NCI-H226 (cell line): ENCODE measurements at regions not wholly inside any gene's neighbourhood (a gene's known extent, or its start where the extent isn't known, plus 50 kb on each side); places are given as distances from the start of the nearest gene placed in this dataset.
A peak's percentile ranks its signal among the peaks of the same experiment; 100 is the strongest.
"Not testable (repeated sequence)": the region's sequence is repeated elsewhere in the genome, so short reads cannot be mapped to it uniquely, and the experiment has no call there.

Experiments used
- DNase-seq: peaks from one replicate; pipeline ENCODE4 v3.0.0-alpha.2; 2015

GRCh38 chr18:22044474-22045220 is 124.7 kb upstream of the GATA6 start:
- DNase-seq = no peak

- no peak for DNase-seq
Observed at GRCh38 chr18:22045221-22045918, 124.0 kb upstream of the GATA6 start.

- no peak for DNase-seq
Observed at GRCh38 chr18:22046473-22046872, 122.9 kb upstream of the GATA6 start.

GRCh38 chr18:22047485-22047884 is 121.9 kb upstream of the GATA6 start:
- DNase-seq = no peak

GRCh38 chr18:22048221-22048620 is 121.2 kb upstream of the GATA6 start:
- DNase-seq = no peak

- no peak for DNase-seq
Observed at GRCh38 chr18:22048932-22049615, 120.3 kb upstream of the GATA6 start.

GRCh38 chr18:22052405-22053105 is 116.8 kb upstream of the GATA6 start:
- no peak for DNase-seq

GRCh38 chr18:22055466-22056238 is 113.7 kb upstream of the GATA6 start:
- no peak for DNase-seq

GRCh38 chr18:22056950-22057349 is 112.4 kb upstream of the GATA6 start:
- DNase-seq = no peak

GRCh38 chr18:22057908-22058527 is 111.4 kb upstream of the GATA6 start:
- DNase-seq = no peak

- DNase-seq = no peak
Observed at GRCh38 chr18:22060361-22060760, 109.0 kb upstream of the GATA6 start.

- no peak for DNase-seq
Observed at GRCh38 chr18:22063102-22063501, 106.3 kb upstream of the GATA6 start.

GRCh38 chr18:22063672-22064071 is 105.7 kb upstream of the GATA6 start:
- no peak for DNase-seq

GRCh38 chr18:22064581-22064980 is 104.8 kb upstream of the GATA6 start:
- no peak for DNase-seq

GRCh38 chr18:22065311-22065710 is 104.1 kb upstream of the GATA6 start:
- no peak for DNase-seq

- peak; percentile 24 for DNase-seq
Observed at GRCh38 chr18:22066083-22066485, 103.3 kb upstream of the GATA6 start.

GRCh38 chr18:22067109-22067508 is 102.3 kb upstream of the GATA6 start:
- DNase-seq = no peak

GRCh38 chr18:22067682-22068081 is 101.7 kb upstream of the GATA6 start:
- DNase-seq = no peak

- DNase-seq = not testable (repeated sequence)
Observed at GRCh38 chr18:22068784-22069183, 100.6 kb upstream of the GATA6 start.

GRCh38 chr18:22069916-22070315 is 99.5 kb upstream of the GATA6 start:
- DNase-seq = no peak

- DNase-seq = no peak
Observed at GRCh38 chr18:22073411-22073810, 96.0 kb upstream of the GATA6 start.
